GM12891 (cell line): ENCODE measurements at regions not wholly inside any gene's neighbourhood (a gene's known extent, or its start where the extent isn't known, plus 50 kb on each side); places are given as distances from the start of the nearest gene placed in this dataset.
"Not testable (repeated sequence)": the region's sequence is repeated elsewhere in the genome, so short reads cannot be mapped to it uniquely, and the experiment has no call there.

Source experiments
- POLR2AphosphoS5 ChIP-seq: IDR thresholded peaks from 2 replicates; pipeline ENCODE4 v1.6.1; 2011; ENCODE audit warnings: low read depth, low read length, control low read depth
- SPI1 ChIP-seq: IDR thresholded peaks from 2 replicates; pipeline ENCODE4 v1.6.1; 2011; ENCODE audit warnings: low read depth, low read length, control low read depth

DNA sequence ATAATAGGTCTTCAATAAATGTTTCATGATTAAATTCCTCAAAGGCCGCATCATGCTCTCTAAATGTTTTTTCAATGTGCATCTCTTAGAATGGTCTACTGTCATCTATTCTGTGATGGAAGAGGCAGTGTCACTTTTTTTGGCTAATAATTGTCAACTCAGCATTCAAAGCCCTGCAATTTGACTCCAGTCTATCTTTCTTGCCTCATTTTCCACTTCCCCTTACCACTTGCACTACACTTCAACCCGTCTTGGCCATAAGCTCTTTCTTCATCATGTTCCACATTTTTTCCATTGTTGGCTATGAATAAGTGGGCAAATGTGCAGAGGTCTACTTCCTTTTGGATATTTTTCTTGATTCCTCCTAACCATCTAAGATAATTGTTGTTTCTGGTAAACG lies 59.2 kb upstream of the POMZP3 start:
- not testable (repeated sequence) for TF ChIP-seq POLR2AphosphoS5, SPI1
